CD8-positive, alpha-beta memory T cell (primary cell): ENCODE measurements at regions not wholly inside any gene's neighbourhood (a gene's known extent, or its start where the extent isn't known, plus 50 kb on each side); places are given as distances from the start of the nearest gene placed in this dataset.
"Not testable (repeated sequence)": the region's sequence is repeated elsewhere in the genome, so short reads cannot be mapped to it uniquely, and the experiment has no call there.

Experiments
- CTCF ChIA-PET: fragments of 350-600 bp; sonication (Branson Sonifier 250); formaldehyde crosslinking; loops from one replicate; lab custom pipeline; 2021; ENCODE audit warnings: antibody characterized with exemption; lab: Charles Lee
- POLR2A ChIA-PET: fragments of 350-600 bp; sonication (Branson Sonifier 250); formaldehyde crosslinking; loops from one replicate; lab custom pipeline; 2021; ENCODE audit warnings: antibody characterized with exemption; lab: Charles Lee
- DNase-seq, 5 donors: peaks; one replicate each; pipeline versions ENCODE4 v3.0.0 to v3.0.0-alpha.2; 2020 to 2022; ENCODE audit warnings: mixed read lengths in 1 of 5
- H3K27ac ChIP-seq: one replicate; pipeline ENCODE4 v1.7.0; 2013; ENCODE audit warnings: low read depth, mild to moderate bottlenecking, low read length, moderate library complexity
- H3K27me3 ChIP-seq: 2 replicates; pipeline ENCODE4 v1.7.0; 2013; ENCODE audit warnings: low read length, mild to moderate bottlenecking; ENCODE audit not compliant: insufficient read depth, poor library complexity, severe bottlenecking
- H3K36me3 ChIP-seq: 2 replicates; pipeline ENCODE4 v1.7.0; 2013; ENCODE audit warnings: mild to moderate bottlenecking, low read length, moderate library complexity; ENCODE audit not compliant: insufficient read depth
- H3K4me1 ChIP-seq: 2 replicates; pipeline ENCODE4 v1.7.0; 2013; ENCODE audit warnings: mild to moderate bottlenecking, low read length, moderate library complexity; ENCODE audit not compliant: insufficient read depth
- H3K4me3 ChIP-seq: 2 replicates; pipeline ENCODE4 v1.7.0; 2013; ENCODE audit warnings: mild to moderate bottlenecking, low read length
- H3K9me3 ChIP-seq: 2 replicates; pipeline ENCODE4 v1.7.0; 2013; ENCODE audit warnings: mild to moderate bottlenecking, low read length
- H3K27ac Mint-ChIP-seq, 8 donors: one replicate each; pipeline ENCODE4 v1.8.0; 2020 to 2021; ENCODE audit warnings: mixed read lengths in 8 of 8, mild to moderate bottlenecking in 6 of 8, inconsistent platforms in 3 of 8, moderate library complexity in 3 of 8
- H3K27me3 Mint-ChIP-seq, 2 donors: one replicate each; pipeline ENCODE4 v1.8.0; 2020 to 2021; ENCODE audit warnings: mixed read lengths in 2 of 2, mild to moderate bottlenecking in 1 of 2, moderate library complexity in 1 of 2
- H3K36me3 Mint-ChIP-seq, 3 donors: one replicate each; pipeline ENCODE4 v1.8.0; 2020 to 2021; ENCODE audit warnings: mixed read lengths in 3 of 3, inconsistent platforms in 1 of 3, mild to moderate bottlenecking in 1 of 3
- H3K4me1 Mint-ChIP-seq, 3 donors: one replicate each; pipeline ENCODE4 v1.8.0; 2020 to 2021; ENCODE audit warnings: mixed read lengths in 3 of 3, inconsistent platforms in 1 of 3, mild to moderate bottlenecking in 1 of 3
- H3K4me3 Mint-ChIP-seq, 7 donors: one replicate each; pipeline ENCODE4 v1.8.0; 2020 to 2021; ENCODE audit warnings: mixed read lengths in 7 of 7, mild to moderate bottlenecking in 6 of 7, moderate library complexity in 4 of 7, inconsistent platforms in 2 of 7
- H3K9me3 Mint-ChIP-seq, 5 donors: one replicate each; pipeline ENCODE4 v1.8.0; 2020 to 2022; ENCODE audit warnings: mixed read lengths in 5 of 5, mild to moderate bottlenecking in 3 of 5, moderate library complexity in 2 of 5, inconsistent platforms in 1 of 5

DNA sequence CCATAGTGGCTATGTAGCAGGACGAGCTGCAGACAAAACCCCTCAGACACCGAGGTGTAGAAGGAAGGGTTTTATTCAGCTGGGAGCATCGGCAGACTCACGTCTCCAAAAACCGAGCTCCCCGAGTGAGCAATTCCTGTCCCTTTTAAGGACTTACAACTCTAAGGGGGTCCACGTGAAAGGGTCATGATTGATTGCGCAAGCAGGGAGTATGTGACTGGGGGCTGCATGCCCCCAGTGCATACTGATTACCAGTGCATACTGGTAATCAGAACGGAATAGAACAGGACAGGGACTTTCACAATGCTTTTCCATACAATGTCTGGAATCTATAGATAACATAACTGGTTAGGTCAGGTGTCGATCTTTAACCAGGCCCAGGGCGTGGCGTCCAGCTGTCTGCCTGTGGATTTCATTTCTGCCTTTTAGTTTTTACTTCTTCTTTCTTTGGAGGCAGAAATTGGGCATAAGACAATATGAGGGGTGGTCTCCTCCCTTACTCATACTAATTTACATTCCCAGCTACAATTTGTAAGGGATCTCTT, 447.3 kb downstream of the OTOL1 start:
- H3K27me3 Mint-ChIP-seq, H3K36me3 ChIP-seq, POLR2A ChIA-PET, H3K4me1 Mint-ChIP-seq, H3K4me1 ChIP-seq, H3K36me3 Mint-ChIP-seq, H3K27ac Mint-ChIP-seq, DNase-seq, H3K4me3 ChIP-seq, H3K27ac ChIP-seq, H3K9me3 ChIP-seq, H3K4me3 Mint-ChIP-seq, H3K27me3 ChIP-seq, CTCF ChIA-PET: not testable (repeated sequence)
- peaks cover 2 to 12% (median 7%) of the 10 kb centered on the region in 5 donors for H3K9me3 Mint-ChIP-seq

DNA sequence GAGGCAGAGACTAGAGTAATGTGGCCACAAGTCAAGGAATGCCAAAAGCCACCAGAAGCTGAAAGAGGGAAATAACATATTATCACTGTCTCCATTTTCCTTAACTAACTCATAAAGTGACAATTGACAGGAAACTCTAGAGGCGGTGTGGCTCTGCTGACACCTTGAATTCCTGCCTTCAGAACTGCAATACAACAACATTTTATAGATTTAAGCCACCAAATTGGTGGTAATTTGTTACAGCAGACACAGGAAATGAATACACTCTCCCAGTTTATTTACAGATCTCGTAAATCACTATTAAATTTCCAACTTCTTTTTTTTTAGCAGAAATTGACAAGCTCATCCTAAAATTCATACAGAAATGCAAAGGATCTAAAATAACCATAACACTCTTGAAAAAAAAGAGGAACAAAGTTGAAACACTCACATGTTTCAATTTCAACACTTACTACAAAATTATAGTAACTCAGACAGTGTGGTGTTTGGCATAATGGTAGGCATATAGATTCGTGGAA, 449.9 kb downstream of the OTOL1 start:
- H3K4me1 ChIP-seq: no peaks in the 10 kb centered on the region
- no peaks in the 10 kb centered on the region for H3K36me3 ChIP-seq
- Mint-ChIP-seq H3K9me3 (peaks cover 0 to 14% (median 2%) of the 10 kb centered on the region in 5 donors), H3K4me1 (no peaks in the 10 kb centered on the region), H3K27me3 (no peaks in the 10 kb centered on the region), H3K4me3 (no peak overlapping the region), H3K36me3 (no peaks in the 10 kb centered on the region), H3K27ac (no peak overlapping the region)
- H3K27ac ChIP-seq: no peak overlapping the region
- H3K9me3 ChIP-seq: no peaks in the 10 kb centered on the region
- H3K4me3 ChIP-seq: no peak overlapping the region
- ChIA-PET CTCF (no interaction called here), POLR2A (no interaction called here)
- DNase-seq: no peak
- no peaks in the 10 kb centered on the region for H3K27me3 ChIP-seq

DNA sequence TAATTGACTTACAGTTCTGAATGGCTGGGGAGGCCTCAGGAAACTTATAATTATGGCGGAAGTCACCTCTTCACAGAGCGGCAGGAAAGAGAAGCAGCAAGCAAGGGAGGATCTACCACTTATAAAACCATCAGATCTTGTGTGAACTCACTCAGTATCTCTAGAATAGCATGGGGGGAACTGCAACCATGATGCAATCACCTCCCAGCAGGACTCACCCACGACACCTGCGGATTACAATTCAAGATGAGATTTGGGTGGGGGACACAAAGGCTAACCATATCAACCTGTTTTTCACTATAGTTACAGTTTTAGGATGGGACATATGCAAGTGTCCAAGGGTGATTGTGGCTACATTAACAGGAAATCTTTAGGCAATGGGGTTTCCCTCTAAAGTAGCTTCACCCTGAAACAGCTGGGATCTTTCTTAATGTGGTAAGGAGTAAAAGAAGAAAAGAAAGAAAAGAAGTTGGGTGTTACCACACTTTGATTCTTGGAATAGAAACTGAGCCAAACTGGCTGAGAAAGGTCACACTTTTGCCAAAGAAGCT, 453.8 kb downstream of the OTOL1 start:
- DNase-seq: no peak
- Mint-ChIP-seq H3K27ac (peak overlapping the region in 1 of 8 donors; percentile 61), H3K9me3 (peaks cover 0 to 12% (median 3%) of the 10 kb centered on the region in 5 donors), H3K4me1 (no peaks in the 10 kb centered on the region), H3K36me3 (no peaks in the 10 kb centered on the region), H3K27me3 (no peaks in the 10 kb centered on the region), H3K4me3 (no peak overlapping the region)
- Histone ChIP-seq H3K27me3 (no peaks in the 10 kb centered on the region), H3K4me1 (no peaks in the 10 kb centered on the region), H3K27ac (no peak overlapping the region), H3K36me3 (no peaks in the 10 kb centered on the region), H3K4me3 (no peak overlapping the region), H3K9me3 (no peaks in the 10 kb centered on the region)
- ChIA-PET POLR2A (no interaction called here), CTCF (no interaction called here)

DNA sequence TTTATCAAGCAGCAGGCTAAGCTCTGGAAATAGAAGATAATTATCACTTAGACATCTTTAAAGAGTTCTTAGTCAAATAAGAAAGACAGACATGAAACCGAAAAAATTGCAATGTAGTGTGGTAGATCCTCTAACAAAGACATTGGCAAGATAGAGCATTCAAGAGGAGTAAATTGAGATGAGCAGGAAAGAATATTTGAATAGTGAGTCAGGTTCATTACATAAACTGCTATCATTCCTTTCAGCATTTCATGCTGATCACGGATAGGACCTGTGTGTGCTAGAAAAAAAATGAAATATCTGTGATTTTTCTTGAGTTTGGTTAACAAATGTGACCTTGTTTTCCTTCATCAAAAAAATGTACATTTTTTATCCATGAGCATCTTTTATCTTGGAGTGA, 460.9 kb downstream of the OTOL1 start:
- Histone ChIP-seq H3K27me3 (no peaks in the 10 kb centered on the region), H3K9me3 (no peaks in the 10 kb centered on the region), H3K4me3 (no peak overlapping the region), H3K36me3 (no peaks in the 10 kb centered on the region), H3K27ac (no peak overlapping the region), H3K4me1 (no peaks in the 10 kb centered on the region)
- H3K36me3 Mint-ChIP-seq: no peaks in the 10 kb centered on the region
- ChIA-PET CTCF (no interaction called here), POLR2A (no interaction called here)
- H3K4me3 Mint-ChIP-seq: no peak overlapping the region
- no peaks in the 10 kb centered on the region for H3K27me3 Mint-ChIP-seq
- peaks cover 0 to 12% (median 0%) of the 10 kb centered on the region in 5 donors for H3K9me3 Mint-ChIP-seq
- no peaks in the 10 kb centered on the region for H3K4me1 Mint-ChIP-seq
- no peak overlapping the region for H3K27ac Mint-ChIP-seq
- no peak for DNase-seq

DNA sequence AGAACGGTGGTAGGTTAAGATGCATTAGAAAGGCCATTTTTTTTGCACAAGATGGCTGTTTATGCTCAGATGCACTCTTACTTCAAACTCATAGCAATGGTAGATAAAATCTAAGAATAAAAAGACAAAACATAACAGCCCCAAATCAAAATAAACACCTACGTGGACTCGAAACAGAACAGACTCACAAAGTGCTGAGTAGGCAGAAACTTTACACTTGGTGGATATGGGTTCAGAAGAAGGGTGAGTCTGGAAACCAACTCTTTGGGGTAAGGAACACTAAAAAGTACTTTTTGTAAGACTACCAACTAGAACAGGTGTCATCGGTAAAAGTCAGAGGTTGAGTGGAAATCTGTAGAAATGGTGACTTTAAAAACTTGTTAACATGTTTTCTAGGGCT, 468.2 kb downstream of the OTOL1 start:
- H3K27me3 ChIP-seq: no peaks in the 10 kb centered on the region
- DNase-seq: no peak
- CTCF ChIA-PET: no interaction called here
- Mint-ChIP-seq H3K36me3 (no peaks in the 10 kb centered on the region), H3K9me3 (peaks cover 2 to 26% (median 6%) of the 10 kb centered on the region in 5 donors), H3K27me3 (no peaks in the 10 kb centered on the region), H3K4me1 (no peaks in the 10 kb centered on the region), H3K27ac (no peak overlapping the region), H3K4me3 (no peak overlapping the region)
- H3K4me1 ChIP-seq: no peaks in the 10 kb centered on the region
- H3K27ac ChIP-seq: no peak overlapping the region
- no peaks in the 10 kb centered on the region for H3K9me3 ChIP-seq
- no peaks in the 10 kb centered on the region for H3K36me3 ChIP-seq
- H3K4me3 ChIP-seq: no peak overlapping the region
- POLR2A ChIA-PET: no interaction called here

DNA sequence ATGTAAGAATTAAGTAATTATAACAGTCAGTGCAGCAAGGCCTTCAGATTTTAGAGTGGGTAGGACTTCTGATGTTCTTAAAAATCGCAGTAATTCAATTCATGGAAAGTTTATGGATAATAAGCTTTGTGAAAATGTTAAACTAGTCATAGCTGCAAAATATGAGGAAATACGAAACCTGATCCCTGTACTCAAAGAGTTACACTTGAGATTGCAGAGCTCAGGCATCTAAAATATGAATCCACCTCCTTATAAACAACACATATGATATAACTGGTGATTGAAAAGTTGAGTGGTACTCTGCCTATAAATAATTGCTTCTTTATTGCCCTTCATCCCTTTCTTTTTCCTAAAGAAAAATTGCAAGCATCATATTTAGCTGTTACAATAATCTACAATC, 473.3 kb downstream of the OTOL1 start:
- DNase-seq: no peak
- H3K27ac ChIP-seq: no peak overlapping the region
- Mint-ChIP-seq H3K4me1 (no peaks in the 10 kb centered on the region), H3K4me3 (no peak overlapping the region), H3K9me3 (peaks cover 2 to 19% (median 5%) of the 10 kb centered on the region in 5 donors), H3K27me3 (no peaks in the 10 kb centered on the region), H3K27ac (no peak overlapping the region), H3K36me3 (no peaks in the 10 kb centered on the region)
- POLR2A ChIA-PET: no interaction called here
- no peaks in the 10 kb centered on the region for H3K36me3 ChIP-seq
- CTCF ChIA-PET: interaction anchor here (0.6 kb wide), 1 partner anchor 1920 kb away, joined by 3 read pairs; no protein-coding TSS in a partner anchor
- H3K4me3 ChIP-seq: no peak overlapping the region
- H3K9me3 ChIP-seq: no peaks in the 10 kb centered on the region
- H3K27me3 ChIP-seq: no peaks in the 10 kb centered on the region
- H3K4me1 ChIP-seq: no peaks in the 10 kb centered on the region

DNA sequence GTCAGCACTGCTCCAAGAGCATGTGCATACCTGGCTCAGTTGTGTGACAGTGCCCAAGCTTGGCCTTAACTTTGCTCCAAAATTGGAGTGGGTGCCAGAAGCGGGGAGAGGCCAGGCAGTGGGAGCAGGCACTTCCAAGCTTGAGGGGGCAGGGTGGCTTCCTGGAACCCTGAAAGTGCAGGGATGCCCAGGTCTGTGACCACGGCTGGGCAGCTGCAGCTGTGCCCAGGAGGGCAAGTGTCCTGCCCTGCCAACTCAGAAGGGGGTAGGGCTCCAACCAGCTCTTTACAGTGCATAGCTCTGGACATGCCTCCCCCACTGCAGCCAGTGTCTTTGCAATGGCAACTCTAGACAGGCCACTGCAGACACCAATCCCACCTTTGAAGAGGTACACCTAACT, 478.6 kb downstream of the OTOL1 start:
- H3K9me3 Mint-ChIP-seq: peaks cover 0 to 9% (median 3%) of the 10 kb centered on the region in 5 donors
- ChIA-PET CTCF (no interaction called here), POLR2A (no interaction called here)
- H3K36me3 Mint-ChIP-seq: no peaks in the 10 kb centered on the region
- Histone ChIP-seq H3K27me3 (no peaks in the 10 kb centered on the region), H3K9me3 (no peaks in the 10 kb centered on the region), H3K27ac (no peak overlapping the region), H3K4me1 (no peaks in the 10 kb centered on the region), H3K36me3 (no peaks in the 10 kb centered on the region), H3K4me3 (no peak overlapping the region)
- peak overlapping the region in 1 of 8 donors; percentile 38 for H3K27ac Mint-ChIP-seq
- no peaks in the 10 kb centered on the region for H3K4me1 Mint-ChIP-seq
- DNase-seq: no peak
- no peak overlapping the region for H3K4me3 Mint-ChIP-seq
- no peaks in the 10 kb centered on the region for H3K27me3 Mint-ChIP-seq

DNA sequence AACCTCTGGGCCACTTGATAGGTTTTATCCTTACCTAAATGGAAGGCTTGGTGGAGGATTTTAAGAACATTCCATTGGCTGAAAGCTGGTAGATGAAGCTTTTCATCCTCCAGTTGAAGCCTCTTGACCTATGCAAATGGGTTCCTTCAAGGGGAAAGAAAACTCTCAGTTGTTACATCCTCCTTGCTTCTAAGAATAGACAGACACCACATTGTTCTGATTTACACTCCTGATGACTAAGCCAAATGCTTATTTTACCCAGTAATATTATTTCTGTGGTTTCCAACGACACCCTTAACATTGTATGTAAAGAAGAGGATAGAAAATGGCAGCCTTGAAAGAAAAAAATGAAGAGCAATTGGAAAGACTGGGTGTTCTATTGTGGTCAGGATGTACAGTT, 480.5 kb downstream of the OTOL1 start:
- Histone ChIP-seq H3K36me3 (no peaks in the 10 kb centered on the region), H3K4me3 (no peak overlapping the region), H3K9me3 (no peaks in the 10 kb centered on the region), H3K27me3 (no peaks in the 10 kb centered on the region), H3K27ac (no peak overlapping the region), H3K4me1 (no peaks in the 10 kb centered on the region)
- H3K36me3 Mint-ChIP-seq: no peaks in the 10 kb centered on the region
- H3K9me3 Mint-ChIP-seq: peaks cover 0 to 4% (median 3%) of the 10 kb centered on the region in 5 donors
- no peak overlapping the region for H3K4me3 Mint-ChIP-seq
- no peak for DNase-seq
- H3K4me1 Mint-ChIP-seq: no peaks in the 10 kb centered on the region
- ChIA-PET CTCF (no interaction called here), POLR2A (no interaction called here)
- peak overlapping the region in 1 of 8 donors; percentile 41 for H3K27ac Mint-ChIP-seq
- H3K27me3 Mint-ChIP-seq: no peaks in the 10 kb centered on the region
